Esophagus muscularis mucosa (tissue), 4 donors: ENCODE measurements at regions not wholly inside any gene's neighbourhood (a gene's known extent, or its start where the extent isn't known, plus 50 kb on each side); places are given as distances from the start of the nearest gene placed in this dataset.

ENCODE experiments used
- CTCF ChIP-seq, 3 experiments: fragments of 200-600 bp in 2 of 3; fragments of 450-650 bp in 1 of 3; sonication (generic) in 2 of 3; IDR thresholded peaks; one replicate each; pipeline ENCODE4 v1.5.1; 2017 to 2019; ENCODE audit warnings: antibody characterized with exemption in 3 of 3, mild to moderate bottlenecking in 2 of 3, moderate library complexity in 1 of 3
- EP300 ChIP-seq: sonication (generic); formaldehyde crosslinking; IDR thresholded peaks from one replicate; pipeline ENCODE4 v1.6.1; 2017; ENCODE audit warnings: antibody characterized with exemption
- POLR2A ChIP-seq: fragments of 450-650 bp; IDR thresholded peaks from one replicate; pipeline ENCODE4 v1.6.1; 2017; ENCODE audit warnings: antibody characterized with exemption, moderate library complexity, mild to moderate bottlenecking, low read depth
- POLR2AphosphoS5 ChIP-seq, 2 donors: sonication (generic); formaldehyde crosslinking; IDR thresholded peaks; one replicate each; pipeline ENCODE4 v1.6.1; 2017; ENCODE audit warnings: antibody characterized with exemption in 2 of 2

GRCh38 chr13:97554496-97554895 is 120.5 kb downstream of the RAP2A start:
- no peak for TF ChIP-seq CTCF (IDR thresholded peaks at IDR 0.05)
- no peak for TF ChIP-seq POLR2A
- TF ChIP-seq EP300 = no peak
- no peak for TF ChIP-seq POLR2AphosphoS5 (IDR thresholded peaks at IDR 0.05)
